NCI-H187 treated with DMSO at 0.1 percent for 48 hours (cell line): ENCODE measurements at regions not wholly inside any gene's neighbourhood (a gene's known extent, or its start where the extent isn't known, plus 50 kb on each side); places are given as distances from the start of the nearest gene placed in this dataset.

ENCODE experiments used
- DNase-seq: peaks from one replicate; lab custom pipeline; 2025; lab: John Stamatoyannopoulos, UW

GRCh38 chr6:21997119-21998037, 299.5 kb downstream of the PRL start:
- no peak for DNase-seq

- DNase-seq = no peak
Observed at GRCh38 chr6:21998582-21998981, 298.3 kb downstream of the PRL start.

DNA sequence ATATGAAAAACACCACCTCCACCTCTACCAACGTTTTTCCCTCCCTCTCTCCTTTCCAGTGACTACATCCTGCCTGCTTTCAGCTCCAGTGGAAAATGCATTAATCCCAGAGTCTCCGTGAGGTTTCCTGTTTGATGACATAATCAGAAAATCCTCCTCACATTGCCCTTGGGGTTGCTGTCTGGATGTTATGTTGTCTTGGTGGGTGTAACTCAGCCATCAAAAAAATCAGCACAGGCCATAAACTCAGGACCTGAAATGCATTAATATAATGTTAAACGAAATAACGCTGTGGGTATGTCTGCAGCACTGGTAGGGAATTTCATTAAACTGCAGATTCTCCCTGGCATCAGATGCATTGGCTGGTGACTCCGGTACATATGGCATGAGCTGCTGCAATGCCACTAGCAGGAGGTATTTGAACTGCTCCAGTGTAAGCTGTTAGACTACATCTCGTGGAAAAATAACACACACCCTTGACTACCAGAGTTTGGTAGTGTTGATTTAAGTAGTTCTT, 297.8 kb downstream of the PRL start:
- DNase-seq = no peak

GRCh38 chr6:21999741-22000140, 297.1 kb downstream of the PRL start:
- DNase-seq = no peak

DNA sequence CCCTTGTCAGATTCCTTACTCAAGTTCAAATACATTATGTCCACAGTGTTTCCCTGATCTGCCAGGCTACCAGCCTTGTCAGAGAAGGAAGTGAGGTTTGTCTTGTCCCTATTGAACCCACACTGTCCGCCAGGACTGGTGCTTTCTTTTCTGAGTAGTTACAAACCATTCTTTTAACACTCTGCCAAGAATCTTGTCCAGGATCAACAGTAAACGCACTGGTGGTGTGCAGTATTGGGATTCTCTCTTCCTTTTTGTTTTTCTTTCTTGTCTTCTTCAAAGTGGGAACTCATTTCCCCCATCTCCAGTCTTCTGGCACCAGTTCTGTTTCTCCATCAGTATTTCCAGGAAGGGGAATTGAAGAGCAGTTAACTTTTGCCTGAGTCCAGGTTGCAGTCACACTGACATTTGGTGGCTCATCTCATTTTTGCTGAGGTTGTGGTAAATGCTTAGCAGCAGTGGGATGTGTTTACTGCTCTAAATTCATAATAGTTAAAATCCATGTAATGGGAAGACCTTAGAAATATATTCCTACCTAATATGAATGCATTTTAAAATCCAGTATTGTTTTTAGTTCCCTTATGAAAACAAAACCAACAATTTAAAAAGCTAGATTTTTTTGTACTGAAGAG, 295.3 kb downstream of the PRL start:
- no peak for DNase-seq

- no peak for DNase-seq
Observed at GRCh38 chr6:22003287-22003686, 293.5 kb downstream of the PRL start.

DNA sequence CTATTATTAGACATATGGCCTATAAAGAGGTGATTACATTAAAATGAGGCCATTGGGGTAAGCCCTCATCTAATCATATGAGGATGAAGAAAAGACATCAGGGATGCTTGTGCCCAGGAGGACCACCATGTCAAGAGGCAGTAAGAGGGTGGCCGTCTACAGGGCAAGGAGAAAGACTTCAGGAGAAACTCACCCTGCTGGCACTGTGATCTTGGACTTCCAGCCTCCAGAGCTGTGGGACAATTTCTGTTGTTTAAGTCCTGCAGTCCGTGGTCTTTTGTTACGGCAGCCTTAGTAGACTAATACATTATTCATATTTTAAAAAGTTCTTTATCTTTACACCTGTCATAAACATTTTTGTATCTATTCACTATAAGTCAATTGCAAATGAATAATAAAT, 290.0 kb downstream of the PRL start:
- DNase-seq = no peak

- no peak for DNase-seq
Observed at GRCh38 chr6:22007469-22007868, 289.4 kb downstream of the PRL start.

DNA sequence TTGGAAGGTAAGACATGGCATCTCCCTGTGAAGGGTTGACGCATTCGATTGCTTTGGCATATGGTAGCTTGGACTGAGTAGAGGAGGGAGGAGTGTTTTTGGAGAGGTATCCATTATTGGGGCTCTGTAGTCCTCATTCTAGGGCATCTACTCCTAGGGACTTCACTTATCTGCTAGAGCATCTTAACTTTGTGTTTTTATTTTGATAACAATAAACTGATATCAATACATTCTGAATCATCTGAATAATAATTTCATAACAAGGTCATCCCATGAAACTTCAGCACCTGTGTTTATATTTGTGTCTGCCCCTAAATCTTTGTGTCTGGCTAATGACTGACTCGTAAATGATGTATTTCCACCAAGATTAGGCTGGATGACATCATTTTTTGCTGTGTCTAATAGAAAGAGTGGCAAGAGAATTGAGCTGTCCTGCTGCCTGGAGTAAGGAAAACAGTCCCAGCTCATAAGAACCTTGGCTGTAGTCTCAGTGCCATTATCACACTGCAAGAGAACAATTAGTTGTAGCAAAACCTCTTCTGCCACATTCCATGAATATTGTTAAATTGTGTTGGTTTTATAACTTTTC, 288.5 kb downstream of the PRL start:
- no peak for DNase-seq

DNA sequence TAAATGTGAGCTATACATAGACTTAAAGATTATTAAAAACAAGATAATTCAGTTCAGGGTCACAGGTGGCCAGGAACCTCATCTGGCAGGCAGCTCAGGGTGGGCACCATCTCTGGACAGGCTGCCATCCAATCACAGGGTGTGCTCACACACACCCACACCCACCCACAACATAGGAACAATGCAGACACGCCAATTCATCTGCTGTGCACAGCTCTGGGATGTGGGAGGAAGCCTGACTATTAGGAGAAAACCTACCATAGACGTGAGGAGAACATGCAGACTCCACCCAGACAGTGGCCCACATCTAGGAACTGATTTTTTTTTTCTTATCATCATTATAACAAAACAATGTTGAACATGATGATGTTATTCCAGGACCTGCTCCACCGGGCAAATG, 286.7 kb downstream of the PRL start:
- no peak for DNase-seq

- no peak for DNase-seq
Observed at GRCh38 chr6:22015216-22015615, 281.6 kb downstream of the PRL start.

DNA sequence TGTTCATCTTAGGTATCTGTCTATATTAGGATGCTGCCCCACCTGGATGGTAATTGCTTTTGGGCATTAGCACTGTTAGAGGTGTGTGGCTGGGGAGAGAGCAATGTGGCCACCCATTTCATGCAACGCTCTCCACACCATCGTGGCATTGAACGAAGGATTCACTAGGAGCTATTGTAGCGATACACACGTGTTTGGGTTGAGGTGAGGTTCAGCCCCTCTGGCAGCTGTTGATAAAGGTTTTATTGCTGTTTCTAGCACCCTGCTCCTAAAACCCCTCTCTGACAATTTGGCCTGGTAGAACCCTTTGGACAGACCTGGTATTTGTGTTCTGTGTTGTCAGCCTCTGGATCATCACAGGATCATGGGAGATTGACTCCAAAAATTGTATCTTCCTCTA, 280.9 kb downstream of the PRL start:
- DNase-seq = no peak

- DNase-seq = no peak
Observed at GRCh38 chr6:22017272-22017671, 279.6 kb downstream of the PRL start.

DNA sequence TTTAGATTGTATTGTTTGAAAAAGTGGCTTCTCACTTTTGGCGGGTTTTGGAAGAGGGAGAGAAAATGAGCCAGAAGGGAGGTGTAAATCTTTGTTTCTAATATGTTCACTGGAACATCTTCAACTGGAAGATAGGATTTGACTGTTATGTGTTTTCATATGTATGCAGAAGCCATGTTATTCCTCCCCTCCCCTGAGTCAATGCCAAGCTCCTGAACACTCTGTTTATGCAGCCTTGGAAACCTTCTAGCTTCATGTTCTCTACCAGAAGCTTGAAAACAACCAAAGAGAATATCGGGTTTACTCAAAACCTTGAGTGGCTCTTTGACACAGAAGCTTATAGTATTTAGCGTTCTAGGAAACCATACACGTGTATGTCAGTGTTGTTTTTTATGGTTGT, 279.1 kb downstream of the PRL start:
- no peak for DNase-seq

GRCh38 chr6:22019857-22020256, 277.0 kb downstream of the PRL start:
- no peak for DNase-seq

DNA sequence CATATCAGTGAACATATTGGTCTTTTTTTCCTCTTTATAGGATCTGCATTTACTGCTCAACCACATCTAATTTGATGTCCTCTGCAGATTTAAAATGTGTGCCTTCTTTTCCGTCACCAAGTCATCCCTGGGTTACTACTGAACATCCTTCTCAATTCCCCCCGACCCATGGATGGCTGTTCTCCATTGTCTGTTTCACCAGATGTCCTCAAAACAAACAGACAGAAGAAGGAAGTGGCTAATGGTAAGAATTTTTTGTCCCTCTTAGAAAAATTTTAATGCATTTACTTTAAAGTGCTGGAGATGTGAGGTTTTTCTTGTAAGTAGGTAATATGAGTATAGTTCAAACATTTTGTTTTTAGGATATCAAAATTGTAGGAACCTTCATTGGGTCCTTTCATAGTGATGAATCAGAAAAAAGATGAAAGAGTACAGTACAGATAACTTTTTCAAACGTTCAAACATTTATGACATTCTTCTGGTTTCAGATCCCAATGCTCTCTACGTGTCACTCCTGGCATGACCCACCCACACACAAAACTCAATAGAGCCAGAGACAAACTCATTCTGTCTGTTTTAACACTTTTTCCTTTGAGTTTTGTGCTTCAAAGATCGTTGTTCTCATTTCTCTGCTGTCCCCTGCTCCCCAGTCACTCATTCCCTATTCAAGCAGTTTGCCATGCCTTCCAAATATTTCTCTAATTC, 276.4 kb downstream of the PRL start:
- DNase-seq = no peak

DNA sequence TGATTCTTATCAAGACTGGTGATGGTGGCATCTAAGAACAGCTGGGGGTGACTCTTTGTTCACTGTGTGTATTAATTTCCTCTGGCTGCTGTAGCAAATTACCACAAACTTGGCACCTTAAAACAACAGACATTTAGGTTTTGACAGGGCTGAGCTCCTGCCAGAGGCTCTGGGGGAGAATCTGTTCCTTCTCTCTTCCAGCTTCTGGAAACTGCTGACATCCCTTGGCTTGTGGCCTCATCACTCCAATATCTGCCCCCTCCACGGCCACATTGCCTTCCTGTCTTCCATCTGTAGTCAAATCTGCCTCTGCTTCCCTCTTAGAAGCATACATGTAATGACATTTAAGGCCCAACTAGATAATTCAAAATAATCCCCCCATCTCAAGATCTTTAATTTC, 274.9 kb downstream of the PRL start:
- DNase-seq = no peak

DNA sequence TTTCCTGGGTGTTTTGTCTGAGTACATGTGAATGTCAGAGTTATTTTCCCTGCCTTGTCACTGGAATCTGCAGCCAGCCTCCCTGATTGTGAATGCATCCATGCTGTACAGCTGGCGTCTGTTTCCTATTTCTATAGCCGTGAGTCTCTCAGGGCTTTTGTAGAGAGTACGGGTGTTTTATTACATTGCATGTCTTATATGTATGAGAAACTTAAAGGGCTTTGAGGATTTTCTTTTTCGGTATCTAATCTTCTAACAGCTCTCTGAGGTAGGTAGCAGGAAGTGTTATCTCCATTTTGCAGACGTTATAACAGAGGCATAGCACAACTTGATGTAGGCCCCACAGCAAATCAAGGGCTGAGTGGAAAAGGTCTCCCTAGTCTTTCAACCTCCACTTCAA, 272.9 kb downstream of the PRL start:
- DNase-seq = no peak

- no peak for DNase-seq
Observed at GRCh38 chr6:22024973-22025467, 271.8 kb downstream of the PRL start.

- no peak for DNase-seq
Observed at GRCh38 chr6:22025468-22026163, 271.2 kb downstream of the PRL start.

DNA sequence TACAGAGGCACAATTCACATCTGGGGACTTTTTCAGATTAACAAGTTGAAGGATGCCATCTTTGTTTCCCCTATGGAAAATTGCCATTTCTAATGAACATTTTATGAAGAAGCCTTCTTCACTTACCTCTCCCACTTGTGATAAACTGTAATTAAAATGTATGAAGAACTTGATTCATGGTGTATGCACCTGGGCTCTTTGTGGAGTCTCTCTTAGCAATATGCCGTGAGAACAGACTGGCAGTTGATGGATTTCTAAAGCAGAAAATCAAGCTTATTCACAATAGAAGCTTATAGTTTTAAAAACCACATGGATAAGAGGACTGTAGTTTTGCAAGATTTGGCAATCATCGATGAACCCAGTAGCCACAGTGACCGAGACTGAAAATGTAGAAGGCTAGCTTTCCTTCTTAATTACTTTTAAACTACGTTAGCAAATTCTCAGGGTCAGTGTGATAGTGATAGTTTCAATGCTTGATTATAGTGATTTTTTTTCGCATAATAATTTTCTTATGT, 270.6 kb downstream of the PRL start:
- no peak for DNase-seq
